Peyer's patch (tissue), 4 donors: ENCODE measurements at regions not wholly inside any gene's neighbourhood (a gene's known extent, or its start where the extent isn't known, plus 50 kb on each side); places are given as distances from the start of the nearest gene placed in this dataset.

Source experiments
- POLR2A ChIP-seq, 2 donors: fragments of 450-650 bp; IDR thresholded peaks; one replicate each; pipeline ENCODE4 v1.5.1; 2017; ENCODE audit warnings: antibody characterized with exemption in 2 of 2, mild to moderate bottlenecking in 2 of 2, moderate library complexity in 2 of 2
- TF ChIP-seq, protein P1 (sequence below), 6 experiments: fragments of 450-650 bp in 4 of 6; fragments of 200-600 bp in 2 of 6; sonication (generic) in 1 of 6; IDR thresholded peaks; one replicate each; pipeline ENCODE4 v1.5.1; 2017 to 2019; ENCODE audit warnings: antibody characterized with exemption in 6 of 6, mild to moderate bottlenecking in 3 of 6, moderate library complexity in 1 of 6

DNA sequence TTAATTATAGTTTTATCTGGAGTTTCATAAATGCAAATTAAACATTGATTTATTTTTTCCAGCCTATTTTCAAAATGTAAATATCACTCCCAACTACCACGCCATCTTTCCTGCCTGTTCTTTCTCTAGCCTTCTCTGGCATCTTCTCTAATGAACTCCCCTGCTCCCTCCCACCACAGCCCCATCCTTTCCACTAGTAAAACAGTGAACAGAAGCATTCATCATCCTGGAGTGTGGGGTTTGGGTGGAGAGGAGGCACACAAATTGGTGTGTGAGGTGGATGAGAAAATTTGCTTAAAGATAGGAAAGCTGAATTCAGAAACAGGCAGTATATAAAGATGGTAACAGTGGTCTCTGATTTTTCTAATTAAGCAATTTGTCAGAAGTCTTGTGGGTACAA, 479.4 kb downstream of the ARL4A start:
- TF ChIP-seq, protein P1, sequence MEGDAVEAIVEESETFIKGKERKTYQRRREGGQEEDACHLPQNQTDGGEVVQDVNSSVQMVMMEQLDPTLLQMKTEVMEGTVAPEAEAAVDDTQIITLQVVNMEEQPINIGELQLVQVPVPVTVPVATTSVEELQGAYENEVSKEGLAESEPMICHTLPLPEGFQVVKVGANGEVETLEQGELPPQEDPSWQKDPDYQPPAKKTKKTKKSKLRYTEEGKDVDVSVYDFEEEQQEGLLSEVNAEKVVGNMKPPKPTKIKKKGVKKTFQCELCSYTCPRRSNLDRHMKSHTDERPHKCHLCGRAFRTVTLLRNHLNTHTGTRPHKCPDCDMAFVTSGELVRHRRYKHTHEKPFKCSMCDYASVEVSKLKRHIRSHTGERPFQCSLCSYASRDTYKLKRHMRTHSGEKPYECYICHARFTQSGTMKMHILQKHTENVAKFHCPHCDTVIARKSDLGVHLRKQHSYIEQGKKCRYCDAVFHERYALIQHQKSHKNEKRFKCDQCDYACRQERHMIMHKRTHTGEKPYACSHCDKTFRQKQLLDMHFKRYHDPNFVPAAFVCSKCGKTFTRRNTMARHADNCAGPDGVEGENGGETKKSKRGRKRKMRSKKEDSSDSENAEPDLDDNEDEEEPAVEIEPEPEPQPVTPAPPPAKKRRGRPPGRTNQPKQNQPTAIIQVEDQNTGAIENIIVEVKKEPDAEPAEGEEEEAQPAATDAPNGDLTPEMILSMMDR (IDR thresholded peaks at IDR 0.05): no peak
- TF ChIP-seq POLR2A (IDR thresholded peaks at IDR 0.05): no peak
